ENCODE measurements at regions not wholly inside any gene's neighbourhood (a gene's known extent, or its start where the extent isn't known, plus 50 kb on each side); places are given as distances from the start of the nearest gene placed in this dataset.

- TF ChIP-seq CTCF (IDR thresholded peaks at IDR 0.05; ENCODE audit: insufficient read depth, low read depth, low read length) = no peak
- H3K4me3 ChIP-seq (ENCODE audit: low read depth, low read length) = no peak overlapping the region
- no peak for DNase-seq (ENCODE audit: low read depth)
Observed at GRCh38 chr2:206368484-206368883, 74.8 kb upstream of the ADAM23 start.

GRCh38 chr2:206368933-206369569 is 74.3 kb upstream of the ADAM23 start:
- DNase-seq (ENCODE audit: low read depth) = no peak
- H3K4me3 ChIP-seq (ENCODE audit: low read depth, low read length) = no peak overlapping the region
- no peak for TF ChIP-seq CTCF (IDR thresholded peaks at IDR 0.05; ENCODE audit: insufficient read depth, low read depth, low read length)

- no peak for TF ChIP-seq CTCF (IDR thresholded peaks at IDR 0.05; ENCODE audit: insufficient read depth, low read depth, low read length)
- no peak for DNase-seq (ENCODE audit: low read depth)
- no peak overlapping the region for H3K4me3 ChIP-seq (ENCODE audit: low read depth, low read length)
Observed at GRCh38 chr2:206375956-206376355, 67.4 kb upstream of the ADAM23 start.

- no peak for DNase-seq (ENCODE audit: low read depth)
- TF ChIP-seq CTCF (IDR thresholded peaks at IDR 0.05; ENCODE audit: insufficient read depth, low read depth, low read length) = no peak
Observed at GRCh38 chr2:206378835-206379234, 64.5 kb upstream of the ADAM23 start.

GRCh38 chr2:206379266-206379665 is 64.1 kb upstream of the ADAM23 start:
- no peak for TF ChIP-seq CTCF (IDR thresholded peaks at IDR 0.05; ENCODE audit: insufficient read depth, low read depth, low read length)
- H3K4me3 ChIP-seq (ENCODE audit: low read depth, low read length) = no peak overlapping the region
- DNase-seq (ENCODE audit: low read depth) = no peak

More at GRCh38 chr2:206378835-206379234, 64.5 kb upstream of the ADAM23 start:
- H3K4me3 ChIP-seq (ENCODE audit: low read depth, low read length) = no peak overlapping the region

- TF ChIP-seq CTCF (IDR thresholded peaks at IDR 0.05; ENCODE audit: insufficient read depth, low read depth, low read length) = no peak
- no peak for DNase-seq (ENCODE audit: low read depth)
- H3K4me3 ChIP-seq (ENCODE audit: low read depth, low read length) = no peak overlapping the region
Observed at GRCh38 chr2:206379886-206380285, 63.4 kb upstream of the ADAM23 start.

- H3K4me3 ChIP-seq (ENCODE audit: low read depth, low read length) = no peak overlapping the region
- no peak for TF ChIP-seq CTCF (IDR thresholded peaks at IDR 0.05; ENCODE audit: insufficient read depth, low read depth, low read length)
- DNase-seq (ENCODE audit: low read depth) = no peak
Observed at GRCh38 chr2:206381881-206382280, 61.5 kb upstream of the ADAM23 start.
